Frontal cortex (tissue), 3 donors: ENCODE measurements at regions not wholly inside any gene's neighbourhood (a gene's known extent, or its start where the extent isn't known, plus 50 kb on each side); places are given as distances from the start of the nearest gene placed in this dataset.
"Not testable (repeated sequence)": the region's sequence is repeated elsewhere in the genome, so short reads cannot be mapped to it uniquely, and the experiment has no call there.

ENCODE experiments used
- DNase-seq, 2 donors: peaks; one replicate each; pipeline ENCODE4 v3.0.0; 2012; ENCODE audit warnings: low spot score in 2 of 2
- FAIRE-seq: peaks from 2 replicates; lab custom pipeline; 2012; peaks lifted over from hg19 to GRCh38; lab: Jason Lieb, UNC
- donor health status: control.
- donor health status: control.
- donor health status: control.

DNA sequence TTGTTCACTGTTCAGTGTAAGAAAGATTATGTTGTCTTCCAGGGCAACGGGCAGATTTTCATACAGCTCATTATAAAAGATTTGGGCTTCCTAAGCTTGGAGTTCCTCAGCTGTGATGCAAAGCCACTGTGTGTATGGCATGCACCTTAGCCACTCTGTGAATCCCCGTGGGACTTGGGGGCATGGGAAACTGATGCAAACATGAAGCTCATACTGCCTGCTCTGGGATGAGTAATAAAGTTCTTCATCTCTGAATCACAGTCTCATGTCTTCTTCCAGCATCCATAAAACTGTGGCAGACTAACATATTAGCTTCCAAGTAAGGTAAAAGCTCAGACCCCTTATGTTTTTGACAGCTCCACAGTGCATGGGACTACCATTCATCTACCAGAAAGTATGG lies 154.3 kb upstream of the RORA start:
- DNase-seq (no peak), FAIRE-seq (no peak)

DNA sequence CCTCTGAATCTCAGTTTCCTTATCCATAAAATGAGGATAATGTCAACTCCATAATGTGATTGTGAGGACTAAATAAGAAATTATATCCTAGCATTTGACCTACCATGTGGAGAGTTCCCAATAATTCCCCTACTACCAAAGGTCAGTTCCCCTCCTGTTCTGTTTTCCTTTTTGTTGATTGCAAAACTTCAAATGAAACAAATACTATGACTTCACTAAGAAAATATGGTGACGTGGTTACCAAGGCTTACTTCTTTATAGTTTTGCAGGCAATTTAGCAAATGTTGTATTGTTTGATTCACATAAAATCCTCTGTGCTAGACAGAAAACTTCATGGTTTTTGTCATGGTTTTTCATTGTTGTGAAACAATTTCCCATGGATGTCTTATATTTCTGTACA lies 153.8 kb upstream of the RORA start:
- no peak for FAIRE-seq
- DNase-seq, result no peak

DNA sequence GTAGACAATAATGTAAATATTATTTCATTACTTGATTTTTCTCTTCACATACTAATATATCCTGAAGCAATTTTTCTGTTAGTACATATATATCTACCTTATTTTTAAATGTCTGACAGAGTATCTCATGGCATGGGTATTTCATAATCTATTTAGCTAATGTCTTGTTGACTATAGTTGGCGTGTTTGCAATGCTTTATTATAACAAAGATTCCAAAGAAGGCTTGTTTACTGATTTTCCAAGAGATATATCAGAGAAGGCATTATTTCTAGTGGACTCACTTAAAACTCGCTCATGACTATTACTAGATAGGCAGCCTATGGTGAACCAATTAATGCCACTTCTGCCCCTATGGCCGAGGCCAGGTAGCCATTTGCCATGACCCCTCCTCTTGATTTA lies 152.4 kb upstream of the RORA start:
- no peak for DNase-seq
- no peak for FAIRE-seq

DNA sequence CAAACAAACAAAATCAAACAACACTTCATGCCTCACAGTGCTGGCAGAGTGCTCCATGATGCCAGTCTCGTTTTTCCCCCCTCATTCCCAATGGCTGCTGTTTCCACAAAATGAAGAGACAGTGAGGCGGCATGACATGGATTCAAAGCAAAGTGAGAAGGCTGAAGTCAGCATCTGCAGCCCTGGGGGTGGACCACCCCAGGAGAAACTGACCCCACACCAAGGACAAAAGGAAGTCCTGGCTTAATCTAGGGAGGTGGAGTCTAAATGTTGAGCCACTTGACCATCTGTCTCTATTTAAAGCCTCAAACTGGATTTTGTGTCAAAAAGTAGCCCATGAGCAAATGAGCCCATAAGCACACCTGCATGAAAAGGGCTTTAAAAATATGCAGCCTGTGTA lies 151.2 kb upstream of the RORA start:
- no peak for DNase-seq

DNA sequence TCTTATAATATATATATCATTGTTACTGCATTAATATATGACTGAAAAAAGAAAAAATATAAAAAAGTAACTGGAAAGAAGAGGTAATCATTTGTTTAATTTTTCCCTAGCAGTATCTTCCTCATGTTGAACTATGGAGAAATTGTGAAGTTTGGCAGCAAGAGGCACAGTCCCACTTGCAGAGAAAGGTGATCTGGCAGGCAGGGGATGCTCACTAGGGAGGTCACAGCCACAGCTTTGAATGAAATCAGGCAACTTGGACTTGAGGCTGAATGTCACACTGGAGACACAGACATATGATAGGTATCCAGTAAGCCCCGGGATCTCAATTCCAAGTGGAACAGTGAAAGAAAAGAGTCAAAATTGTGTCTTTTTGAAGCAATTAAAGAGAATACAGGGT lies 149.9 kb upstream of the RORA start:
- no peak for DNase-seq
- FAIRE-seq, result no peak

More for the DNA sequence above, 151.2 kb upstream of the RORA start:
- FAIRE-seq, result no peak

DNA sequence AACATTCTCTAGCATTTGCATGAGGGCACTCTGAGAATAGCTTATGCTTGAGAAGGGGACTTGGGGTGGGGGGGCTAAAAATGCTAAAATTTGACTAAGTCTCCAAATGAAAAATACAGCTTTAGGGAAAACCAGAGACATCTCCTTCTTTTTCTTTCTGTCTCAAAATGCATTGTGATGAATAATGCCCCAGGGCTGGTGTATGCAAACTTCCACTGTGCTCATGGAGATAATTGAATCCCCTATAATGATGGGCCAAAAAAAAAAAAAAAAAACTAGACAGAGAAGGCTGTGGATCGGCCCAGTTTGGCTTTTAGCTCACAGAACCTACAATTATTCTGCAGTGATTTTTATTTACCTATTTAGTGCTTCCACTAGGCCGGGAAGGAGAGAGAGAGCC lies 147.9 kb upstream of the RORA start:
- FAIRE-seq (no peak), DNase-seq (no peak)

DNA sequence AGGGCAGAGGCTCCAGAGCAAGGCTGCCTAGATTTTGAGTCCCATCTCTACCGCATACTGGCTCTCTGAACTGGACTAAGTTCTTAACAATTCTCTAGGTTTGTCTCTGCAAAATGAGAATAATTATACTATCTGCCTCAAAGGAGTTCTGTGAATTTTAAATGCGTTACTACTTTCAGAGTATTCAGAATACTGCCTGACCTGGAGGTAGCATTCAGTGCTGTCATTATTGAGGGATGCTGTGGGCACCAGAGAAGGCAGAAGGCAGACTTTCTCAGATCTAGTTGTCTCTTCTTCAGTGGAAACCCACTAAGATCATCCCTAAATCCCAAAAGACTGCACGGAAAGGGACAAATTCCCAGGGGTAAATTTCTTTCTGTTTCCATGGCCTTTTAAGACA lies 147.4 kb upstream of the RORA start:
- DNase-seq (no peak), FAIRE-seq (no peak)

DNA sequence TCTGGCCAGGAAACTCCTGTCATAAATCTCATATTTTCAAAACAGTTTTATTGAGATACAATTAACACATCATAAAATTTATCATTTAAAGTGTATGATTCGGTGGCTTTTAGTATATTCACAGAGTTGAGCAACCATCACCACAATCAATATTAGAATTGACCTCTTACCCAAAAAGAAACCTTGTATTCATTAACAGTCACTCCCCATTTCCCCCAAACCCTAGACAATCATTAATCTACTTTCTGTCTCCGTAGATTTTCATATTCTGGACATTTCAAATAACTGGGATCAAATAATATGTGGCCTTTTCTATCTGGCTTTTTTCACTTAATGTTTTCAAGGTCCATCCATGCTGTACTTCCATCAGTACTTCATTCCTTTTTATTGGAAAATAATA lies 145.7 kb upstream of the RORA start:
- DNase-seq, result no peak
- FAIRE-seq, result no peak

DNA sequence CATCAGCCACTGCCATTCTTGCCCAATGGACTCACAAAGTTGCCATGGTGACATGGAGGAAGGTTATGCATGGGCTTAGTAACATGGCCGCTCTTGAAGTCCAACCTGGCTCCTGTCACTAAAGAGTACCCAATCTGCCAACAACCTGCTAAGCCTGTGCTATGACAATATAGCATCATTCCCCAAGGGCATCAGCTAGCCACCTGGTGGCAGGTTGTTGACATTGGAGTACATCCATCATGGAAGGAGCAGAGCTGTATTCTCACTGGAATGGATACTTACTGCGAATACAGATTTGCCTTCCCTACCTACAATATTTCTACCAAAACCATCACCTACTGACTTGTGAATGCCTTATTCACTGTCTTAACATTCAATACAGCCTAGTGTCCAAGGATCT lies 138.9 kb upstream of the RORA start:
- no peak for FAIRE-seq

DNA sequence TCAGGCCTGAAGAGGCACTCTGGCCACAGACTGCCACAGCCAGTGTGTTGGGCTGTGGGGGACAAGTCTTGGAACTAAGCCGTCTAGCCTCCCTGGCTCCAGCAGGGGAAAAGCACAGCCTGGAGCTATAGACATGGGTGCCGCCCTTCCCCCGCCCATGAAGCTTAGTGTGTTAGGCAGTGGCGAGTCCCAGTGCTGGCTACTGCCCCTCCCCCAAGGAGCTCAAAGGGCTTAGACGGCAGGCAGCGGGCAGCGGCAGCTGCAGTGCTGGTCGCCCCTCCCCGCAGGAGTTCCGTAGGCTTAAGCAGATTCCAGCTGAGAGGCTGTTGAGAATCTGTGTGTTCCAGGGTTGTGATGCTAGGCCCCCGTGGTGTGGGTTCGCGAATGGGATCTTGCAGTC lies 135.8 kb upstream of the RORA start:
- DNase-seq (no peak), FAIRE-seq (no peak)

More for the DNA sequence above, 138.9 kb upstream of the RORA start:
- DNase-seq, result no peak

DNA sequence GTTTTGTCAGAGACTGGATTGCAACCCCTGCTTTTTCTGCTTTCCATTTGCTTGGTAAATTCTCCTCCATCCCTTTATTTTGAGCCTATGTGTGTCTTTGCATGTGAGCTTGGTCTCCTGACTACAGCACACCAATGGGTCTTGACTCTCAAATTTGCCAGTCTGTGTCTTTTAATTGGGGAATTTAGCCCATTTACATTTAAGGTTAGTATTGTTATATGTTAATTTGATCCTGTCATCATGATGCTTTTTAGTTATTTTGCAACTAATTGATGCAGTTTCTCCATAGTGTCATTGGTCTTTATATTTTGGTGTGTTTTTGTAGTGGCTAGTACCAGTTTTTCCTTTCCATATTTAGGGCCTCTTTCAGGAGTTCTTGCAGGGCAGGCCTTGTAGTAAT lies 133.8 kb upstream of the RORA start:
- DNase-seq, FAIRE-seq: not testable (repeated sequence)

DNA sequence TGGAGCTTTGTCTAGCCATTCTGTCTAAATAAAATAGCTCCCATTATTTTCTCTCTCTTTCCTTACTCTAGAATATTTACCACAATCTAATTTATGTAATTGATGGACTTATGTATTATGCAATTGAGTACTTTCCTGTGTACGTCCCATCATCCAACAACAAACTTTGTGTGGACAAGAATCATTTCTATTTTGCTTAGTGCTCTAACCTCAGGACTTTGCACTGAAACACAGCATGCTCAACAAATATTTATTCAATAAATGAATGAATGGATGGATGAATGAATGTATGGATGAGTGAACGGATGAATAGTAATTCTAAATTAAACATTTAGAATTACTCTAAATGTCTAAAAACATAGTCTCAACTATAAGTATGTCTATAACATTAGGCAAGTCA lies 115.2 kb upstream of the RORA start:
- DNase-seq (no peak), FAIRE-seq (no peak)

DNA sequence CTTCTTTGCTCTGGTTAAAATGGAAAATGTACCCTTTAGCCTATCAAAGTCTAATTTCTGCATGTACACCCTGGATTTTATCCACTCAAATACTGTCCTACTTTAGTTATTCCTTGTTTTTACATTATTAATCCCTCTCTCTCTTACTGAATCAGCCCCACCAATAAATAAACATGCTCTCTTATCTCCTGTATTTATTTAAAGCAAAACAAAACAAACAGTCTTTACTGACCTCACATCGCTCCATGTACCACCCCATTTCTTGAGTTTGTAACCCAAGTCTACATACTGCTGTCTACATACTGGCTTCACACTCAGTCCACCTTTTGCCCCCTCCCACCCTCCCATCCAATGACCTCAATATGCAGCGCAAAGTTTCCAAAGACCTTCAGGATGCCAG lies 113.3 kb upstream of the RORA start:
- DNase-seq, result no peak
- no peak for FAIRE-seq

DNA sequence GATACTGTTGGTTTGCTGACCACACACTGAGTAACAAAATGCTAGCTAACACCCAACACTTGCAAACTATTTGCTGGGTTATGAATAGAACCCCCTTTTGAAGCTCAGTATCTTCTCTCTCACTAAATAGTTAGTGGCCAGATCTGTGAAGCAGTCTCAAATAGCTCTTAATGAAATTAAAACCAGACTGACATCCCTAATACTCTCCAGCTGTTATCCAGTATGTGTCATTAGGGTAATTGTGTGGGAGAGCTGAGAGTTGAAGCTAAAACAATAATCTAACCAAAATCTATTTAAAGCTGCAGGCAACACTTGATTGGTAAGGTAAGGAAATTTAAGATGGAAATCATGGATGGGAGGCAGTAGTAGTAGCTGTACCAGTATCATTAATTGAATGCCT lies 110.4 kb upstream of the RORA start:
- FAIRE-seq (no peak), DNase-seq (no peak)

DNA sequence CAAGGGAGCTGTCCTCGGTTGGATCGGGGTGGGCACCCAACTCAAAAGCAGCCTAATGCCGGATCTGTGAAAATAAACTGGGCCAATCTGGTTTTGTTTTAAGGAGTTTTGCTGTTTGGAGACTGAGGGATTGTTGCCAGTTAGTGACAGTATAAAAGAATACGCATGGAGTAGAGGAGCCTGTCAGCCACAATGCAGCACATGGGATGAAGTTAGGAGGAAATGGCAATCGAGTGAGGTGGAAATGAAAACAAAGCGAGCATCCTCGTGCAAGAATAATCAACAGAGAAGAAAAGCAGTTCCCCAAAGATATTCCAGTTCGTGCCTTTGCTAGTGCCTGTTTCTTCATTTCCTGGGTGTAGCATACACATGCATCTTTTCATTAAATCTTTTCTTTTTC lies 108.4 kb upstream of the RORA start:
- FAIRE-seq (no peak), DNase-seq (no peak)

DNA sequence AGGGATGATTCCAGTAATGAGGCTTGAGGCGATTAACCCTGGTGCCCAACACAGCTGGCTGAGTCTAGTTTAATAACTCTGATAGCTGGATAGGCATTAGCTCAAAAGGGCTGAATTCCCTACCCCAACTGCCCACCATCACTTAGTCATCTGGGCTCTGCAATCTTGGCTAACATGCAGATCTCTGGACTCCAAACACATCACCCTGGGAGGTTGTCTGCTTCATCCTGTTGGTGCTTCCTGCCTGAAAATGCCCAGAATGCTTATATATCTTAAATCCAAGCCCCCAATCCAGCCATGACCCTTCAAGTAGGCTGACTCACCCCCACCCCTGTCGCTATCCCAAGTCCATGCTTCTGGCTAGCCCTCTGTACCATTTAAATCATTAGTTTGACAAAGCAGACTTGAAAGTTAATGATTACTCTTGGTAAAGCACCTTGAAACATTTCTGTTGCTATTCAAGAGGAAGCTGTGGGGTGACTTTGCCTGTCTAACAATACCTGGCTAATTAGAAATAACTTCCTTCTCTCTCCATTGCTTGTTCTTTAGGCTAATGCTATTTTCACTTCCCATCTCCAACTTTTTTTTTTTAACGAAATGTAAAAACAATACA lies 107.0 kb upstream of the RORA start:
- DNase-seq, result no peak
- FAIRE-seq, result no peak

DNA sequence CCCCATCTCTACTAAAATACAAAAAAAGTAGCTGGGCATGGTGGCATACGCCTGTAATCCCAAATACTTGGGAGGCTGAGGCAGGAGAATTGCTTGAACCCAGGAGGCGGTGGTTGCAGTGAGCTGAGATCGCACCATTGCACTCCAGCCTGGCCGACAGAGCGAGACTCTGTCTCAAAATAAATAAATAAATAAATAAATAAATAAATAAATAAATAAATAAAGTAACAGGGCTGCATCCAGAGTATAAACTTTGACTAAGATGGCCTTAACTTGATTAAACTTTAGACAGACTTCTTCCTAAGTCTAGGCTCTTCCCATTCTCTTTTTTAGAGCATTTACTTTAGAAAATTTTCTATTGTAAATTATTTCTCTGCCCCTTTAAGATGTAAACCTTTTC lies 105.6 kb upstream of the RORA start:
- not testable (repeated sequence) for DNase-seq, FAIRE-seq

DNA sequence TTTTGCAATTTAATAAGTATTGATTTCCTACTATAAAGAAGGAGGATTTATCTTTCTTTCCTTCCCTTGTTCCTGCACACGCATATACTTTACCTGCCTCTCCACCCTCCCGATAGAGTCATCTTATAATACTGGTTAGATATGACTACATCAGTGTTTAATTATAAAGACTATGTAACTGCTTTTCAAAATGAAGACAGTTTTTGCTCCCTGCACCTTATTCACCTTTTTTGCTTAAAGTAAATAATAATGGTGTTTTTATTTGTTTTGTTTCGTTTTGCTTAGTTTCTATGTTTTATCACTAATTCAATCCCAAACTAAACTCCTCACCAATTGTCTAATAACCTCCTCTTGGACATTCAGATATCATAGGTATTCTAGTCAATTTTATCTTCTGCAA lies 101.9 kb upstream of the RORA start:
- no peak for DNase-seq
- FAIRE-seq, result no peak

DNA sequence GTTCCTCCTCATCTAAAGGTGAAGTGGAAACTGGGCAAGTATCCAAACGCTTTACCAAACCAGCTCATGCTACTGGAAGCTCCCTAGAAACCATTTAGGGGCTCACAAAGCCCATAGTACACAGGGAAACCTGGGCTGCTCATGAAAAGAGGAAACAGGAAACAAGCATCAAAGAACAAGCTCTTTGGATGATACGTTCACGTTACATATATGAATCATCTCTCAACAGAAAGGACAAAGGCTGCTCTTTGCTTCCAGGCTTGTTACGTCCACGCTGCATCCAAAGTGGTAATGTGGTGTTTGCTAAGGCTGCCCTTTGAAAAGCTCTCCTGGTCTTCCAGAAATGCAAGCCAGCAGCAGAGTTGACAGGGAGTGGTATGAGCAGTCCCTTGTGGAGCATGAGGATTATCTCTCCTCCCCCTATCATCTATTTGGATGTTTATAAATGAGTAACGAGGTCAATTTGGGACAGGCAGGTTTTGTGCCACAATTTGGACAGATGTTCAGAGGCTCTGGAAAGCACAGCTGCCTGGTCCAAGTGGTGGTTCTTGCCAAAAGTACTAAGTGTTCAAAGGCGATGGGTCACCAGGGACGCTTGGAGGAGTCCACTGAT lies 98.0 kb upstream of the RORA start:
- DNase-seq (no peak), FAIRE-seq (no peak)

DNA sequence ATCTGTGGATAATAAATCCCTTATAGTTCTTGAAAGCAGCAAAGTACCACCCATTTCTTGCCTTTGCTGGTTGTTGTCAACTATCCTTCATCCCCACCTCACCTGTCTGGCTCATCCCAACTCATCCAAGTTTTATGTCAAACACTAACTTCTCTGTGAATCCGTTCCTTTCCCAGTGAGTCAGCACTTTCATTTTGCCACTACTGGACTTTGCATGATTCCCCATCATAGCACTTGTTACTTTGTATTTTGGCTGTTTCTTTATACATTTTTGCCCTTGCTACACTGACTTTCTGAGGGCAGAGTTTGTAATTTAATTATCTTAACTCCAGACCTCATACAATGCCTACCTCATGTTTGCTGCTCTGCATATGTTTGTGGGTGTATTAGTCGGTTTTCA lies 90.8 kb upstream of the RORA start:
- DNase-seq (no peak), FAIRE-seq (no peak)

DNA sequence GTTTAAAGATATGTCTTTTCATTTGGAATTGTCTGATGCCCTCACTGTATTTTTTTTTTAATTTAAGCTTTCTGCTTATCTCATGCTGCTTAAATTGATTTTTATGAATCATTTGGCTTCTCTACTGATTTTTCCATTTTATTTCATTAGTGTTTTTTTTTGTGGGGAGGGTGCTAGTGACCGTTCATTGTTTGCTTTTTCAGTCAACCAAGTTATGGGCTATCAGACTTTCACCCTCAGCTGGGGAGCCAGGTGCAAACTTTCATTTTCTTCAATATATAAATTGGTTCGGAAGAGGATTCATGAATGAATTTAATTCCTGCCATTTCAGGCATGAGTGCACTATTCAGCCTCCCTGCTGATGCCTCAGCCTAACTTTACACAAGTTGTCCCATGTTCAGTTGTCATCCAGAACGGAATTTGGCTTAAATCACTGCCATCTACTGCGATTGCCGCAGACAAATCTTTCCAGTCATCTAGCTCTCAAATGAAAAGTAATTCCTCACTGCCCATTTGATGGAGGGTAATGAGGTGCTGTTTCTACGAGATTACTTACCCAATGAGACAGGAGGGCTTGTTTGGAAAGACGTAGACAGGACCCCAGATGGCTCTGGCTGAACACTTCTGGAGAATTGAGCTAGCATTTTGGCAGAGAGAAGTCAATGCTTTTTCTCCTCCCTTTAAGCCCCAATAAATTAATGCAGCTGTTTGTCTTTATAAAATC lies 89.9 kb upstream of the RORA start:
- DNase-seq (no peak), FAIRE-seq (no peak)

DNA sequence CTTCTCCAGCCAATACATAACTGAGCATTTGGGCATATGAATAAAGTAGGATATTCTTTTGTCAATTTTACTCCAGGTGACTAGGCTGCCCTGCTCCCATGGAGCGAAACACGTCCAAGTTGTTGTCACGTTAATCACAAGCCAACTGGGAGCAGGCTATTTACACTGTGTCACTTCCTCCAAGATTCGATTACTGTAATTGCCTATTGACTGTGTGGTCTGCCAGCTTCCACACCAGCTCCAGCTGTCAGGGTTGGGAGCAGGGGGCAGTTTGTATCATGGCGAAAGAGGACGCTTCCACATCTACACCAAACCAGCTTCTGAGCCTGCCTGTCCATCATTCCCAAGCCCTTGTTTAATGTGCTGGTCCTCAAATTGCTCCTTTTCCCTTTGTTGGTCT lies 89.2 kb upstream of the RORA start:
- DNase-seq, result no peak
- FAIRE-seq, result no peak
